Liver (tissue), 2 donors: ENCODE measurements at regions not wholly inside any gene's neighbourhood (a gene's known extent, or its start where the extent isn't known, plus 50 kb on each side); places are given as distances from the start of the nearest gene placed in this dataset.

ENCODE experiments used
- CTCF ChIP-seq: fragments of 150-350 bp; IDR thresholded peaks from 2 replicates; pipeline ENCODE4 v1.5.1; 2017; ENCODE audit warnings: improper control_type of control experiment, low read depth, low read length; ENCODE audit not compliant: missing input control
- FOXA1 ChIP-seq: IDR thresholded peaks from 2 replicates; pipeline ENCODE4 v1.6.1; 2016; ENCODE audit warnings: antibody characterized with exemption
- REST ChIP-seq: IDR thresholded peaks from 2 replicates; pipeline ENCODE4 v1.6.1; 2016; ENCODE audit warnings: antibody characterized with exemption, mild to moderate bottlenecking
- donor health status: healthy.

GRCh38 chr16:85453703-85454102, 159.4 kb upstream of the GSE1 start:
- TF ChIP-seq REST (no peak), FOXA1 (no peak), CTCF (no peak)
